ENCODE measurements at regions not wholly inside any gene's neighbourhood (a gene's known extent, or its start where the extent isn't known, plus 50 kb on each side); places are given as distances from the start of the nearest gene placed in this dataset.

DNA sequence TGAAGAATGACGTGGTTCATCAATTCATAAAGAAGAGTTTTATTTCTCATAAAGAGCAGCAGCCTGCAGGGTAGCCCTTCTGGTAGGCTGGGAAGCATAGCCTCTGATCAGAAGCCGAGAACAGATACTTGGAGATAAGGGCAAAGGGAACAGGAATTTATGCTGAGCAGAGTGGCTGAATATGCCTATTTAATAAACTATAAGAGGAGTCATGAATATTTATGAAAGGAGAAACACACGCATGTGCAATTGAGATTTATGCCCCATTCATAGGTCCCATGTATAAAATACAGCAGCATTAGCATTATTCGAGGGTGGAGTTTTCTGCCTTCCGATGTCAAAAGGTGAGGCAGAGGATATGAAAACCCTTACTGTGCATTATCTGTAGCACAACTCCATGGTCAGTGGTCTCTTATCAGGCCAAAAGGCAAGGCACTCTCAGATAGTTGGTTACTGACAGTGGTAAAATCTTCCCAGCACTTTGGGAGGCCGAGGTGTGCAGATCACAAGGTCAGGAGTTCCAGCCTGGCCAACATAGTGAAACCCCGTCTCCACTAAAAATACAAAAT, 569.1 kb downstream of the ACTL7B start:
- TF ChIP-seq, protein P1, sequence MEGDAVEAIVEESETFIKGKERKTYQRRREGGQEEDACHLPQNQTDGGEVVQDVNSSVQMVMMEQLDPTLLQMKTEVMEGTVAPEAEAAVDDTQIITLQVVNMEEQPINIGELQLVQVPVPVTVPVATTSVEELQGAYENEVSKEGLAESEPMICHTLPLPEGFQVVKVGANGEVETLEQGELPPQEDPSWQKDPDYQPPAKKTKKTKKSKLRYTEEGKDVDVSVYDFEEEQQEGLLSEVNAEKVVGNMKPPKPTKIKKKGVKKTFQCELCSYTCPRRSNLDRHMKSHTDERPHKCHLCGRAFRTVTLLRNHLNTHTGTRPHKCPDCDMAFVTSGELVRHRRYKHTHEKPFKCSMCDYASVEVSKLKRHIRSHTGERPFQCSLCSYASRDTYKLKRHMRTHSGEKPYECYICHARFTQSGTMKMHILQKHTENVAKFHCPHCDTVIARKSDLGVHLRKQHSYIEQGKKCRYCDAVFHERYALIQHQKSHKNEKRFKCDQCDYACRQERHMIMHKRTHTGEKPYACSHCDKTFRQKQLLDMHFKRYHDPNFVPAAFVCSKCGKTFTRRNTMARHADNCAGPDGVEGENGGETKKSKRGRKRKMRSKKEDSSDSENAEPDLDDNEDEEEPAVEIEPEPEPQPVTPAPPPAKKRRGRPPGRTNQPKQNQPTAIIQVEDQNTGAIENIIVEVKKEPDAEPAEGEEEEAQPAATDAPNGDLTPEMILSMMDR (IDR thresholded peaks at IDR 0.05; ENCODE audit: borderline replicate concordance, control extremely low read depth, extremely low read depth, insufficient read depth, missing control alignments) = no peak
- no peak for DNase-seq (ENCODE audit: low spot score)
- in situ Hi-C loops (cut with MboI; ENCODE audit: low sequenced_read_pairs, unreplicated experiment) = no loop called here

DNA sequence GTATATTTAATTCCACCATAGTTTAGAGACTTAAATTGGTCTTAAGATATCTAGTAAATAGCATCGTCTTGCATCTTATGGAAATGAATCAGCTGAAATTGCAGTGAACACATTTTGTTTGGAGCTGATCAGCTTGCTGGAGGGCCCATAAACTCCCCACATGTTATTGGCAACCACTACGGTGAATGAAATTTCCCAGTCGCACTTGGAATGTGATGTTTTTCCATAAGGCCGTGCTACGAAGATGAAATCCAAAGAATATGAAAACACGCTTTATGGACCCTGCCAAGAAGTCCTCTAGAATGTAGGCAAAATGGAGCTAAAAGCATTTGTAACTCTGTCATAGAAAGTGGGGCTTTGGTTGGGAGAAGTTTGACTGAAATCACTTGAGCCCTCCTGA, 572.1 kb downstream of the ACTL7B start:
- in situ Hi-C loops (cut with MboI; ENCODE audit: low sequenced_read_pairs, unreplicated experiment) = no loop called here
- no peak for DNase-seq (ENCODE audit: low spot score)
- TF ChIP-seq, protein P1 (IDR thresholded peaks at IDR 0.05; ENCODE audit: borderline replicate concordance, control extremely low read depth, extremely low read depth, insufficient read depth, missing control alignments) = no peak

DNA sequence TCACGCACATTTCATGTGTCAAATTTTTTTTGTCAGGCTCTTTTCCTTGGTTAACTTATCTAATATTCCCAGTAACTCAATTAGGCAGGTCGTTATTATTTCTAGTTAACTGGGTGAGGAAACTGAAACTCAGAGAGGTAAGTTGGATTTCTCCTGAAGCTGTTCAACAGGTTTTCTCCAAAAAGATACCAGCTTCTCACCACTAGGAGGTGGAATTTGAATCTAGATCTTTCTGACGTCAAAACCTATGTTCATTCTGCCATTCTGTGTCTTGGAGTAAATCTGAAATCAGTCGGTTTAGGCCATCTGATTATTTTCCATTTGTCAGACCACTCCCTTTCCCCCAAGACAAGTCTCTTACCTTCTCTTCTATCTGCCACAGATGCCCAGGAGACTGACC, 572.9 kb downstream of the ACTL7B start:
- TF ChIP-seq, protein P1 (IDR thresholded peaks at IDR 0.05; ENCODE audit: borderline replicate concordance, control extremely low read depth, extremely low read depth, insufficient read depth, missing control alignments) = no peak
- DNase-seq (ENCODE audit: low spot score) = no peak
- in situ Hi-C loops (cut with MboI; ENCODE audit: low sequenced_read_pairs, unreplicated experiment) = no loop called here

DNA sequence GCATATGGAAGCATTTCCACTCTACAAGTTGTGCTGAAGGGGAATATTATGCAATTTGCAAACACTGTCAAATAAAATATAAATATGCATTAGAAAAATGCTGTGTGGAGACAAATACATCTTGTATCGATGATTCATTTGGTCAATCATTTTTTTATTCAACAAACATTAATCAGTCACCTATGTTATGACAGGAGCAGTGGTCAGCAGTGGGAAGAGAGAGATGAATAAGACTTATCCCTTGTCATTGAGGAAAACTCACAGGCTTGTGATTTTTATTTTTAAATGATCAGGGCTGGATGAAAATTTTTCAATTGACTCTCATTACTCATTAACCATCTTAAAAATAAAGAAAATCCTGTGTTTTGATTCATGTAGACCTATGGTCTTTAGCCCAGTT, 574.1 kb downstream of the ACTL7B start:
- TF ChIP-seq, protein P1 (IDR thresholded peaks at IDR 0.05; ENCODE audit: borderline replicate concordance, control extremely low read depth, extremely low read depth, insufficient read depth, missing control alignments) = no peak
- no peak for DNase-seq (ENCODE audit: low spot score)
- in situ Hi-C loops (cut with MboI; ENCODE audit: low sequenced_read_pairs, unreplicated experiment) = no loop called here

DNA sequence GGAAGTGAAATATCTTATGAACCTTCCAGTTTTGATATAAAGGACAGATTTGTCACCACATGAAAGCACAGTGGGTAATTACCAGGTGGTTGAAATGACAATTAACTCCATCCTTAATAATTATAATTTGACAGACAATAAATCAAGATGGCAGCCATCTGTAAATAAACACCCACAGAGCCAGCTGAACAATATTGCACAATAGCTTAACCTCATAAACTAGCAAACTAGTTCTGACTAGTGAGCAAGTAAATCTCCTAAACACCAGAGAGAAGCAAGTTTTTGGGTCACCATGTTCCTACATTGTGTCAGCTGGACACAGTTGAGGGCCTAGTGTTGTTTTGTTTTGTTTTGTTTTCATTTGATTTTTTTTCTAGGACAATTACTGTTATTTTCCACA, 577.4 kb downstream of the ACTL7B start:
- in situ Hi-C loops (cut with MboI; ENCODE audit: low sequenced_read_pairs, unreplicated experiment) = no loop called here
- TF ChIP-seq, protein P1 (IDR thresholded peaks at IDR 0.05; ENCODE audit: borderline replicate concordance, control extremely low read depth, extremely low read depth, insufficient read depth, missing control alignments) = no peak
- no peak for DNase-seq (ENCODE audit: low spot score)

DNA sequence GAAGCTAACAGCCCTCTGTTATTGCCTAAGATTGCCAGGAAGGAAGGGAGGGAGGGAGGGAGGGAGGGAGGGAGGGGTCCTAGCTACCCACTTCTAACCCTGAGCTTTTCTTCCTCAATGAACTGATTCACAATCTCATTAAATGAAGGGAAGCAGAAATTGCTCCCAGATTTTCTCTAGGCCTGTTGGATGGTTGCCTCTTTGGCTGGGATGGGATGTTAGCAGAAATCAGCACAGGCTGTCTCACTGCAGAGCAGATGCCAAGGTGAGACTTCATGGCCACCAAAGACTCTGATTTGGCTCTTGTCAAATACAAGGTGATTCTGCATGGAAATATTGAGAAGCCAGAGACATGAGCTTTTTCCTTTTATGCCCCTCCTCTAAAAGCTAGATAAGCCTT, 578.6 kb downstream of the ACTL7B start:
- TF ChIP-seq, protein P1 (IDR thresholded peaks at IDR 0.05; ENCODE audit: borderline replicate concordance, control extremely low read depth, extremely low read depth, insufficient read depth, missing control alignments) = no peak
- in situ Hi-C loops (cut with MboI; ENCODE audit: low sequenced_read_pairs, unreplicated experiment) = no loop called here
- DNase-seq (ENCODE audit: low spot score) = no peak
